Adipocyte (in vitro differentiated cells): ENCODE measurements at regions not wholly inside any gene's neighbourhood (a gene's known extent, or its start where the extent isn't known, plus 50 kb on each side); places are given as distances from the start of the nearest gene placed in this dataset.
A peak's percentile ranks its signal among the peaks of the same experiment; 100 is the strongest.

ENCODE experiments used
- DNase-seq: peaks from one replicate; pipeline ENCODE4 v3.0.0-alpha.2; 2015; ENCODE audit warnings: low read depth
- H3K27me3 ChIP-seq: replicated peaks from 2 replicates; pipeline ENCODE4 v1.7.0; 2013; ENCODE audit warnings: mild to moderate bottlenecking, low read length, moderate library complexity; ENCODE audit not compliant: control insufficient read depth, insufficient read depth
- H3K36me3 ChIP-seq: 2 replicates; pipeline ENCODE4 v1.7.0; 2013; ENCODE audit warnings: low read length, mild to moderate bottlenecking, moderate library complexity; ENCODE audit not compliant: control insufficient read depth, insufficient read depth, severe bottlenecking
- H3K4me1 ChIP-seq: 2 replicates; pipeline ENCODE4 v1.7.0; 2013; ENCODE audit warnings: mild to moderate bottlenecking, low read length, moderate library complexity; ENCODE audit not compliant: control insufficient read depth, insufficient read depth
- H3K4me3 ChIP-seq: 2 replicates; pipeline ENCODE4 v1.7.0; 2013; ENCODE audit warnings: mild to moderate bottlenecking, low read length, moderate library complexity
- H3K9ac ChIP-seq: 2 replicates; pipeline ENCODE4 v1.7.0; 2013; ENCODE audit warnings: mild to moderate bottlenecking, low read length, moderate library complexity
- H3K9me3 ChIP-seq: 2 replicates; pipeline ENCODE4 v1.7.0; 2013; ENCODE audit warnings: mild to moderate bottlenecking, low read length, moderate library complexity; ENCODE audit not compliant: control insufficient read depth

GRCh38 chr10:33100781-33101391 is 142.9 kb upstream of the ITGB1 start:
- Histone ChIP-seq H3K27me3 (no peaks in the 10 kb centered on the region), H3K4me1 (peaks cover 4% of the 10 kb centered on the region), H3K9ac (no peak overlapping the region), H3K4me3 (no peak overlapping the region), H3K36me3 (no peaks in the 10 kb centered on the region), H3K9me3 (no peaks in the 10 kb centered on the region)
- no peak for DNase-seq

GRCh38 chr10:33099748-33100147 is 141.7 kb upstream of the ITGB1 start:
- Histone ChIP-seq H3K9me3 (no peaks in the 10 kb centered on the region), H3K36me3 (no peaks in the 10 kb centered on the region), H3K27me3 (no peaks in the 10 kb centered on the region), H3K4me3 (no peak overlapping the region), H3K9ac (no peak overlapping the region), H3K4me1 (peaks cover 4% of the 10 kb centered on the region)
- peak; percentile 68 for DNase-seq

- Histone ChIP-seq H3K27me3 (no peaks in the 10 kb centered on the region), H3K9me3 (no peaks in the 10 kb centered on the region), H3K4me3 (no peak overlapping the region), H3K36me3 (no peaks in the 10 kb centered on the region), H3K9ac (no peak overlapping the region), H3K4me1 (peaks cover 4% of the 10 kb centered on the region)
- no peak for DNase-seq
These were observed 141.1 kb upstream of the ITGB1 start for GRCh38 chr10:33098951-33099663.

- Histone ChIP-seq H3K4me3 (no peak overlapping the region), H3K36me3 (no peaks in the 10 kb centered on the region), H3K4me1 (peaks cover 10% of the 10 kb centered on the region), H3K27me3 (no peaks in the 10 kb centered on the region), H3K9me3 (no peaks in the 10 kb centered on the region), H3K9ac (no peak overlapping the region)
- DNase-seq, result no peak
These were observed 138.1 kb upstream of the ITGB1 start for GRCh38 chr10:33095867-33096815.

GRCh38 chr10:33094263-33095051 is 136.4 kb upstream of the ITGB1 start:
- no peaks in the 10 kb centered on the region for H3K9me3 ChIP-seq
- H3K4me3 ChIP-seq, result no peak overlapping the region
- H3K36me3 ChIP-seq, result no peaks in the 10 kb centered on the region
- peaks cover 6% of the 10 kb centered on the region for H3K4me1 ChIP-seq
- H3K27me3 ChIP-seq, result no peaks in the 10 kb centered on the region
- H3K9ac ChIP-seq, result no peak overlapping the region
- DNase-seq, result no peak

DNA sequence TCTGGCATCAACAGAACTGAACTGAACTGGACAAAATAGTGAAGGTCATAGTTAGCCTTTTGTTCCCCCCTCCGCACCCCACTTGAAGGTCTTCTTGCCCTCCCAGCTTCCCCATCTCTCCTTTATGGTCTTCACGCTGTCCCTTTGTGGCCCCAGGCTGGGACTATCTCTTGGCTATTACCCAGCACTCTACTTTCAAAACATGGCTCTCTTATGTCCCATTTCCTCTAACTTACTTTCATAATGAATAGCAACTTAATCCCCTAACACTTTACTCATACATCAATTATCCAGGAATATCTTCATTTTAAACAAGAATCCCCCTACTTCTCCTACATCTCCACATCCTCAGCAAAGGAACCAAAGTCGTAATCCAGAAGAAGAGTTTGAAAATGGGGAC is 135.3 kb upstream of the ITGB1 start:
- Histone ChIP-seq H3K36me3 (no peaks in the 10 kb centered on the region), H3K9ac (no peak overlapping the region), H3K27me3 (no peaks in the 10 kb centered on the region), H3K4me3 (no peak overlapping the region), H3K9me3 (no peaks in the 10 kb centered on the region), H3K4me1 (peaks cover 6% of the 10 kb centered on the region)
- DNase-seq, result no peak

DNA sequence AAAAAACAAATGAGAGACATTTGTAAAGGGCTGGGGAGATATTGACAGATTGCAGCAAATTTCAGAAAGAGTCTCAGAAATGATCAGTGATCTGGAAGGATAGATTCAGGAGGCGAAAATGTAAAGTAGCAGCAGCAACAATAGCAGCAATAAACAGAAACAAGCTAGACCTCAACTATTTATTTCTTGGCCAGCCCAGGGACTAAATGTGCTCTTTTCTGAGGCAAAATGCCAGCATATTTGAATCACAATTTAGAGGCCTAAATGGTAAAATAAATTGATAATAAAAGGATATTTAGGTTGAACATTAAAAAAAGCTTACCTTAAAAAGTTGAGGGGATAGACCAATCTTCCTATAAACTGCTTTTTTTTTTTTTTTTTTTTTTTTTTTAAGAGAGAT is 134.6 kb upstream of the ITGB1 start:
- H3K4me1 ChIP-seq, result peaks cover 6% of the 10 kb centered on the region
- no peaks in the 10 kb centered on the region for H3K9me3 ChIP-seq
- H3K27me3 ChIP-seq, result no peaks in the 10 kb centered on the region
- no peaks in the 10 kb centered on the region for H3K36me3 ChIP-seq
- no peak overlapping the region for H3K4me3 ChIP-seq
- DNase-seq, result peak; percentile 46
- H3K9ac ChIP-seq, result no peak overlapping the region

GRCh38 chr10:33091201-33091600 is 133.2 kb upstream of the ITGB1 start:
- no peak overlapping the region for H3K9ac ChIP-seq
- no peaks in the 10 kb centered on the region for H3K36me3 ChIP-seq
- no peaks in the 10 kb centered on the region for H3K9me3 ChIP-seq
- H3K4me3 ChIP-seq, result no peak overlapping the region
- peaks cover 6% of the 10 kb centered on the region for H3K4me1 ChIP-seq
- DNase-seq, result no peak
- no peaks in the 10 kb centered on the region for H3K27me3 ChIP-seq

DNA sequence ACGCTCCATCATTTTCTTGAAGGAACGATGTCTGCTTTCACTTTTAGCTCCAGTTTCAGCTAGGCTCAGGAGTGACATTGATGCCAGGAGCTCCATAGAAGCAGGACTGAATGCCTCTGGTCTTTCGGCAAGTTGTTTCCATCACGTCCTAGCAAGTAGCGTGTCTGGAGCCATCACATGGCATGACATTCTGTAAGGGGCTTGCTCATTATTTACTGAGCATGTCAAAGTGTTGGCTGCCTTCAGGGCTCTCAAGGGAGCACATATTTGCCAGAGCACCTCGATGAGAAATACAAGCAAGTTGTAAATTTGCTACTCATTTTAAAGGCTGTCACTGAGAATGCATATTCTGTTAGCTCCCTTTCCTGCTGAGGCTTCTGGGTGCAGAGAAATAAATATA is 131.0 kb upstream of the ITGB1 start:
- Histone ChIP-seq H3K9me3 (no peaks in the 10 kb centered on the region), H3K4me1 (peaks cover 6% of the 10 kb centered on the region), H3K27me3 (no peaks in the 10 kb centered on the region), H3K9ac (no peak overlapping the region), H3K4me3 (no peak overlapping the region), H3K36me3 (no peaks in the 10 kb centered on the region)
- DNase-seq, result no peak

DNA sequence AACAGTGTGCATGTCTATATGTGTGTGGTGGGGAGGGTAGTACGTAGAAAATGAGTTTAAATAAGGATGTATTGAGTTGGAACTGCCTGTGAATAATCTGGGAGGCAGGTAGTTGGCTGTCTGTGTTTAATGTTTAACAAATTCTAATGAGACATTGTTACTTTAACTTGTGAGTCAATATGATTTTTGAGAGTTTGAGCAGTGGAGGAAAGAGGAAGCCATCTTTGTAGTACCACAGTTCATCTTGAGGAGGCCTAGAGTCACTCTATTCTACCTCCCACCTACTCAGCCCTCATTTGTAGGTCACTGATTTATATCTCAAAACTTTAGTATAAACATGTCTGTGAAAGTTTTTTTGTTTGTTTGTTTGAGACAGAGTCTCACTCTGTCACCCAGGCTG is 129.9 kb upstream of the ITGB1 start:
- H3K4me1 ChIP-seq, result peaks cover 6% of the 10 kb centered on the region
- no peaks in the 10 kb centered on the region for H3K36me3 ChIP-seq
- no peaks in the 10 kb centered on the region for H3K27me3 ChIP-seq
- no peaks in the 10 kb centered on the region for H3K9me3 ChIP-seq
- no peak for DNase-seq
- H3K4me3 ChIP-seq, result no peak overlapping the region
- no peak overlapping the region for H3K9ac ChIP-seq

- no peak for DNase-seq
- no peaks in the 10 kb centered on the region for H3K27me3 ChIP-seq
- H3K4me1 ChIP-seq, result peaks cover 2% of the 10 kb centered on the region
- no peak overlapping the region for H3K9ac ChIP-seq
- no peaks in the 10 kb centered on the region for H3K36me3 ChIP-seq
- no peaks in the 10 kb centered on the region for H3K9me3 ChIP-seq
- H3K4me3 ChIP-seq, result no peak overlapping the region
These were observed 129.1 kb upstream of the ITGB1 start for GRCh38 chr10:33087152-33087551.
